NOMO-1 treated with DMSO at 0.1 percent for 48 hours (cell line): ENCODE measurements at regions not wholly inside any gene's neighbourhood (a gene's known extent, or its start where the extent isn't known, plus 50 kb on each side); places are given as distances from the start of the nearest gene placed in this dataset.
A peak's percentile ranks its signal among the peaks of the same experiment; 100 is the strongest.
"Not testable (repeated sequence)": the region's sequence is repeated elsewhere in the genome, so short reads cannot be mapped to it uniquely, and the experiment has no call there.

ENCODE experiments used
- DNase-seq: peaks from one replicate; lab custom pipeline; 2025; ENCODE audit not compliant: unreplicated experiment; lab: John Stamatoyannopoulos, UW

DNA sequence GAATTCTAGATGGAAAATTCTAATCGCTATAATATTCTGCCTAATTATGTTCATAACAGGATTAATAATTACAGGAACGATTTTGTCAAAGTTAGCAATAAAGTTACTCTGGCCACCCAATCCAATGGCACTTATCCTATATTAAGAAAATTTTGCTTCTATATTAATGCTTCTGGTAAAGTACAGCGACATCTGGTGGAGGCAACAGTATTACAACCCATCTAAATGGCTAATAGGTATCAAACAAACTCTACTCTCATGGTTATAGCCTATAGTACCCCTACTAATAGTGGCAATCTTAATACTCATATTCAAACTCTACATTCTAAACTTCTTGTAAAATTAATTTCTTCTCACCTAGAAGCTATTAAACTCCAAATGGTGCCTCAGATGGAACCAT is 1084.7 kb upstream of the LRRTM1 start:
- DNase-seq, result peak; percentile 4

DNA sequence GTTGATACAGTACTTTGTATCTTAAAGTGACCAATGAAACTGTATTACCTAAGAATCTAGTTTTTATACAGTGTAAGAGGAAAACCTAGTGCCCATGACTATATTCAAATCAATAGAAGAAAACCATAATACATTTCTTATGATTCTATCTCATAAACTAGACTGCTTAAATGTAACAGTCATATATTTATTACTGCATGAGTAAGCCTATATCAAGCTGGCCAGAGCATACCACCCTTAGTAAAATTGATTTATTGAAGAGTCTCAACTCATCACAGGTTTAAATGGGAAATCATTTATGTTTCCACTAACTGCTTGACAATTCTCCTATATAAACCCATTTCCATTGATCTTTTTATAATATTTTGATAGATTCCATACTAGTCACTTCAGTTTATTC is 1059.2 kb upstream of the LRRTM1 start:
- DNase-seq, result no peak

- DNase-seq, result not testable (repeated sequence)
Observed at GRCh38 chr2:81362468-81362867, 1057.9 kb upstream of the LRRTM1 start.

DNA sequence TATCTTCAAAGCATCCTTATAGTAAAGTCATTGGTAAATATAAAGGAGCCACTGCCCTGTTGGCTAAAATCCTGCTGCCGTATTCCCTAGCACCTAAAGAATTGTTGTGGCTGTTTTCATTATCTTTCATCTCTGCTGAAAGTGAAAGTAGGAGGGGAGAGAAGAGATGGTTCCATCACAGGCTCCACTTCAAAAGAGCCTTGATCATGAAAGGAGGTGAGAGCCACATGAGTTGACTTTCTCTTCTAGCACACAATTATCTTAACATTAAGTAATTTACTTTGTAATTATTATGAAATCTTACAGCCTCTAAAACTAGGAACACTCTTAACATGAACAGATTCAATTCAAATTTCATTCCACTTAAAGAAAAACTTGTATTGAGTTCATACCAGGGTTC is 1050.9 kb upstream of the LRRTM1 start:
- no peak for DNase-seq

GRCh38 chr2:81334046-81334445 is 1029.5 kb upstream of the LRRTM1 start:
- no peak for DNase-seq

- DNase-seq, result no peak
Observed at GRCh38 chr2:81328968-81329367, 1024.4 kb upstream of the LRRTM1 start.

GRCh38 chr2:81327911-81328310 is 1023.4 kb upstream of the LRRTM1 start:
- no peak for DNase-seq

DNA sequence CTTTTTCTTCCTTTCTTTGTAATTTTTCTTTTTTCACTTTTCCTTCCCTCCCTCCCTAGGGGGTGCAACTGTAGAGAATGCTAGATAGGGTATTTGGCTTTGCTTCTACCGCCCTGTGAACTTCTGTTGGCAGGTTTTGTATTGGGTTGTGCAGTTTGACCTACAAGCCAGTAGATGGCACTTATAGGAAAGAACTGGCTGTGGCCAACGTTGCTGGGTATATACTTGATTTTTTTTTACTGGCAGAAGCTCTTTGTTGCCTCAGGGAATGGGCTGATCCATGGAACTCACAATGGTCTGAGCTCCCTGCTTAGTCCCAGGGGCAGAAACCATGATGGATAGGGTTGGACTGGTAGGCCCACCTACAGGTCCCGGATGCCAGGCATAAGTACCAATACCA is 1019.5 kb upstream of the LRRTM1 start:
- DNase-seq, result no peak

DNA sequence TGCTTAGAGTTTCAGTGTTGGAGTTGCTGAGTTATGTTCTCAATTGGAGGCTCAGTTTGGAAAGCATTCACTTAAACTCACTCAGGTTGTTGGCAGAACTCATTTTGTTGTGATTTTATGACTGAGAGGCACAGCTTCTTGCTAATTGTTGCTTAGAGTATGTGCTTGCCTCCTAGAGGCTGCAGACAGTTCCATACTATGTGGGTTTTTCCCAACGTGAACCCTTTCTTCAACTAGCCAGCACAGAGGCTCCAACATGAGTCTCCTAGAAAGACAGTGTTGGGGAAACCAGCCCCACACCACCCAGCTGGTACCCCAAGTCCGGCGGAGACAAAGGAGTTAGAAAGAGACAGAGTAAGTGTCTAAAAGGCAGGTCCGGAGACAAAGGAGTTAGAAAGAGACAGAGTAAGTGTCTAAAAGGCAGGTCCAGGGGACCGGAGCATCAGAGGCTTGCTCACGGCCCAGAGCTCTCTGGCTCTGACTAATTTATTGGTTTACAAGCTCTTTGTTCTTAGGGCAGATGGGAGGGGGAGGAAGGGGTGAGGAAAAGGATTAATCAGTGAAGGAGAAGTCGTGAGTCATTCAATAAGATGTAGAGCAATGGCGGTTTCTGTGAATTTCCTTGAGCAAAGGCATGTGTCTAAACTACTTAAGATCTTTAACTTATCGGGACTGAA is 999.7 kb upstream of the LRRTM1 start:
- no peak for DNase-seq

DNA sequence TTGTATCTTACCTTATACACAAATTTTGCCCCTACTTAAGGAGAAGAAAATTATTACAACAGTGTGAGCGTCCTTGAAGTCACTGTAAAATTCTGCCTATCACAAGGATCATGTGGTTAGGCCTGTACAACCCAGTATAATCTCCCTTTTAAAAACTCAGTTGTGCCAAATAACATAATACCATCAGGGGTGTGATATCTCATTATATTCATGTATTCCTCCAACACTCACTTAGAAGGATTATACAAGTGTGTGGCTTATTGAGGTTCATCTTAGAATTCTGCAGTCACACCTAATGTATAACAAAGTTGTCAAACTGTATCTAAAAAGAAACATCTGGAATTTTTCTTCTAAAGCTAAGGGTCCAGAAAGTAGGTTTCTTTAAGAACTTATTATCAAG is 998.8 kb upstream of the LRRTM1 start:
- no peak for DNase-seq

- DNase-seq, result no peak
Observed at GRCh38 chr2:81299841-81300240, 995.3 kb upstream of the LRRTM1 start.

- no peak for DNase-seq
Observed at GRCh38 chr2:81290846-81291245, 986.3 kb upstream of the LRRTM1 start.

GRCh38 chr2:81283081-81283480 is 978.5 kb upstream of the LRRTM1 start:
- no peak for DNase-seq

GRCh38 chr2:81282151-81282769 is 977.7 kb upstream of the LRRTM1 start:
- DNase-seq, result no peak

DNA sequence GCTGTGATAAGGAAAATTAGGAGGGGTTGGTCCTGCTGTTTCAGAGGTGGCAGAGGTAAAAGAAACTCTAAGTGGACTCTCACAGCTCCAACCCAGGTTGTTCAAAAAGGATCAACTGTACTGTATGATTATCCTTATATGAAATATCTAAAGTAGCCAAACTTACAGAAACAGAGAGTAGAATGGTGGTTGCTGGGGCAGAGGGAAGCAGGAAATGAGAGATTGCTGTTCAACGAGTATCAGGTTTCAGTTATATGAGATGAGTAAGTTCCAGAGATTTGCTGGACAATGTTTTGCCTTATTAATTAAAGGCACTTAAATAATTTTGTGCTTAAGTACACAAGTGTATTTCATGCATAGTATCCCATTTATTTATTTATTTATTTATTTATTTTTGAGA is 972.0 kb upstream of the LRRTM1 start:
- no peak for DNase-seq

DNA sequence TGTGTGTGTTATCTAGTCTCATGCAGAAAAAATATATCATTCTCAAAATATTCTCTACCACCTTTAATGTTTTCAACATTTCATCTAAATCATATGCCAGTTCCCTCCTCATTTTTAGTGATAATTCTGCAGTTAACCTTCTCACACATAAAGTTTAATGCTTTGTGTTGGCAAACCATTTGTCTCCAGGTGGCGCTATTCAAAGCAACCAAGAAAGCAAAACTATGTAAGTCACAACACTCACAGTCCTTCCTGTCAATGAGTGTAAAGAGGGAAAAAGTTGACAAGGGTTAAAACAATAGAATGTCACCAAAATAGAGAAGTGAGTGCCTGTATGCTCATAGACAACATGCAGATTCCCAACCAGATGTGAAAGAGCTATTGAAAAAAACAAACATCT is 961.6 kb upstream of the LRRTM1 start:
- DNase-seq, result no peak

DNA sequence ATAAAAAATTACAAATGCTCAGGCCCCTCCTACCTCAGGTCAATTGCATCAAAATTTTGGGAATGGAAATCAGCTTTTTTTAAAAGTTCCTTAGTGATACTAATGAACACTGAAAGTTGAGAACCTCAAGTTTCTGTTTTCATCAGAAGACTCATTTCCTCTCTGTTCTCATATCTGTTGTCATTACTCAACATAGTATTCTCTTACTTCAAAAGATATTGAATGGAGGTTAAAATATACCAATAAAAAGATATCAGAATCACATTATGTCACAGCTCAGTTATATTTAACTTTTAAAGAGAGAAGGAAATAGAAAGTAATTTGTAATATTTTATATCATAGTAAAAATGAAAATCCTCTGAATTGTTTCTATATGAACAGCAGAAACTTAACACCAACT is 959.4 kb upstream of the LRRTM1 start:
- no peak for DNase-seq

DNA sequence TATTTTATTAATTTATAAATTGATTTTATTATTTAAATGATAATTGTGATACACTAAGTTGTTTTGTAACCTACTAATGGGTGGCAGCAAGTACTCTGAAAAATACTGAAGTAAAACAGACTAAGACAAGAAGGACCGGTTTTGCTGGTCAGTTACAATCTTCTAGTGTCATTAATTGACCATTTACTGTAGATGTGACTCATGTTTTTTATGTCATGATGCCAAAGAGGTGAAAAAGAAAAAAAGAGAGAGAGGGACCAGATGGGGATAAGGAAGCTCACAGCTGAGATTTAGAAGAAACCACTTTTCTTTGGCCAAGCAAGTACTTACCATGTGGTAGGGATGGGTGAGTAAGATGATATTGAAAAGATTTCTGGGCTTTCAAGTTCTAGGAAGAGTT is 955.8 kb upstream of the LRRTM1 start:
- no peak for DNase-seq

DNA sequence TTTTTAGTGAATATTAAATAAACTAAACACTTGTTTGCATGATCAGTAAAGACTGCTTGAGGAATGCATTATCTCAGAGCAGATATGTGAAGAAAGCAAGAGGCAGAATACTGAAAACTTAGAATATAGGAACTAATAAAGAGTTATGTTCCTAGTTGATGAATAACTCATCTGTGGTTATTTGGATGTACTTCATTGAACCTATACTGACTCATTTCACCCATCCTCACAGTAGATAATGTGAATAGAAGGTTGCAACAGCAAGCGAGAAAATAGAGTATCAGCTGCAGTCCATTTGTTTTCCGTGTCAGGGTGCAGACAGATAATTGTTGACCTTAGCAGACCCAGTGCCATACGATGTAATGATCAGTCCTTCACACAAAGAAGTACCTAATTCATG is 945.7 kb upstream of the LRRTM1 start:
- no peak for DNase-seq

DNA sequence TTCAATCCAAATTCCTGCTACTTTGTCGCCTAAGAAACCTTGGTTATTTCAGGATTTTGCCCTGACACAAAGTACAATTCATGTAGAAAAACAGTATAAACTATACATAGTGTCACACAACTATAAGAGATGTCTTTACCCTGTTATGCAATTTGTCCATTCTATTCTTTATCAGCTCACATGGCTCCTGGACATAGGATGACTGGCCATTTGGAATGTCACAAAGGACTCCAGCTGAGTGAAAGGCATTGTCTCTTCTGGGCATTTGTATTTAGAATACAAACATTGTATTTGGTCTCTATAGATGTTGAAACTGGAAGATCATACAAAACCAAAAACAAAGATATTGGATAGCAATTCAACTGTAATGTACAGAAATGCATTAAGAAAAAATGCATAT is 944.6 kb upstream of the LRRTM1 start:
- no peak for DNase-seq

GRCh38 chr2:81247648-81248047 is 943.1 kb upstream of the LRRTM1 start:
- DNase-seq, result no peak

DNA sequence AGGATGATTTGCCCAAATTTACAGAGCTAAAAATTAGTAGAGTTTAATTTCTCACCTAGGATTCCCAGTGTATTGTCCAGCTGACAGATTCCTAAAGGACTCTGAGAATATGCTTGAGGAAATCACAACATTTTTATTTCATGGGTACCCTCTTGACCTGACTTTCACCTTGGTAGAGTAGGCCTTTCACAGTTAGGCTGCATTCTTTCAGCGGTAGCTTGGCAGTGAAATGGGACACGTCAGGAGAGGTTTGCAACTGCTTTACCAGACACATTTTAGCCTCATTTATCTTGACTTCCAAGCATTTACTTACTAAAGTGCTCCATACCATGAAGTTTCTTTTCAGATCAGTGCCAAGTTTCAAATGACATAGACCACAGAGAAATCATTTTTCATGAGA is 937.9 kb upstream of the LRRTM1 start:
- no peak for DNase-seq

DNA sequence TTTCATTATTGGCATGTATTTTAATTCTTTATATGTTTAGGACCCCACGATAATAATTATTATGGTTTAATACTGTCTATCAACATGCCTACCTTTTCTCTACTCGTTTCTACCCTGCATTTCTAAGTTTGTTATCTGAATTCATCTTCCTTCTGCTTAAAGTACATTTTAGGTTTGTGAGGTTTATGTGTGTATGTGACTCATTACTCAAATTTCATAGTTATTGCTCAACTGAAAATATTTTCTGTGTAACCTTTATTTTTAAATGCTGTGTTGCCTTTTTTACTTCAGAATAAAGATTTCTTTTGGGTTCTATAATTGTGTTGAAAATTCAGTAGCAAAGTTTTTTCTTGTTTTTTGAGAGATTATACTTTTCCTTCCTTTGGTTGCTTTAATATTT is 933.9 kb upstream of the LRRTM1 start:
- DNase-seq, result no peak
